HepG2 (cell line): ENCODE measurements at regions not wholly inside any gene's neighbourhood (a gene's known extent, or its start where the extent isn't known, plus 50 kb on each side); places are given as distances from the start of the nearest gene placed in this dataset.

Experiments used
- ISX ChIP-seq: sonication (generic); formaldehyde crosslinking; conservative IDR thresholded peaks from 2 replicates; pipeline ENCODE4 v1.5.0; 2020; ENCODE audit warnings: missing genetic modification reagents
- MYC ChIP-seq: sonication (generic); formaldehyde crosslinking; IDR thresholded peaks from 2 replicates; pipeline ENCODE4 v1.9.0; 2021; ENCODE audit warnings: missing genetic modification reagents, borderline replicate concordance
- PCBP2 ChIP-seq: fragments of 200-400 bp; formaldehyde crosslinking; optimal IDR thresholded peaks from 2 replicates; pipeline ENCODE3; 2018; ENCODE audit warnings: low read length, low read depth; ENCODE audit not compliant: poor library complexity, severe bottlenecking
- PLRG1 ChIP-seq: fragments of 450-650 bp; conservative IDR thresholded peaks from 2 replicates; pipeline ENCODE4 v1.6.1; 2016
- RARA ChIP-seq: IDR thresholded peaks from 2 replicates; pipeline ENCODE4 v1.6.1; 2016; ENCODE audit warnings: missing genetic modification reagents, missing compliant biosample characterization
- ZBTB38 ChIP-seq: sonication (generic); formaldehyde crosslinking; IDR thresholded peaks from 2 replicates; pipeline ENCODE4 v1.5.1; 2020; ENCODE audit warnings: mild to moderate bottlenecking, missing genetic modification reagents
- ZFP1 ChIP-seq: IDR thresholded peaks from 2 replicates; pipeline ENCODE4 v1.6.1; 2016
- ZNF230 ChIP-seq: sonication (generic); formaldehyde crosslinking; IDR thresholded peaks from 2 replicates; pipeline ENCODE4 v1.4.0; 2020; ENCODE audit warnings: mild to moderate bottlenecking, missing genetic modification reagents
- ZNF292 ChIP-seq: sonication (generic); formaldehyde crosslinking; IDR thresholded peaks from 2 replicates; pipeline ENCODE4 v1.8.1; 2022; ENCODE audit warnings: mild to moderate bottlenecking, low read depth, missing genetic modification reagents, borderline replicate concordance
- ZNF496 ChIP-seq: sonication (generic); formaldehyde crosslinking; IDR thresholded peaks from 2 replicates; pipeline ENCODE4 v1.8.1; 2023; ENCODE audit warnings: mild to moderate bottlenecking, moderate library complexity, missing genetic modification reagents; ENCODE audit not compliant: insufficient replicate concordance
- ZNF547 ChIP-seq: sonication (generic); formaldehyde crosslinking; IDR thresholded peaks from 2 replicates; pipeline ENCODE4 v1.5.1; 2020; ENCODE audit warnings: mild to moderate bottlenecking, missing genetic modification reagents
- TF ChIP-seq, protein P1 (sequence below): sonication (generic); formaldehyde crosslinking; IDR thresholded peaks from 2 replicates; pipeline ENCODE4 v1.8.1; 2023; ENCODE audit warnings: mild to moderate bottlenecking, missing genetic modification reagents
- TF ChIP-seq, protein P2 (sequence below): sonication (generic); formaldehyde crosslinking; IDR thresholded peaks from 2 replicates; pipeline ENCODE4 v1.5.0; 2020; ENCODE audit warnings: missing genetic modification reagents, mild to moderate bottlenecking, borderline replicate concordance
- TF ChIP-seq, protein P3 (sequence below): sonication (generic); formaldehyde crosslinking; conservative IDR thresholded peaks from 2 replicates; pipeline ENCODE4 v1.4.0; 2020; ENCODE audit warnings: missing genetic modification reagents
- TF ChIP-seq, protein P4 (sequence below): sonication (generic); formaldehyde crosslinking; conservative IDR thresholded peaks from 2 replicates; pipeline ENCODE4 v1.4.0; 2020; ENCODE audit warnings: mild to moderate bottlenecking, missing genetic modification reagents, moderate library complexity

DNA sequence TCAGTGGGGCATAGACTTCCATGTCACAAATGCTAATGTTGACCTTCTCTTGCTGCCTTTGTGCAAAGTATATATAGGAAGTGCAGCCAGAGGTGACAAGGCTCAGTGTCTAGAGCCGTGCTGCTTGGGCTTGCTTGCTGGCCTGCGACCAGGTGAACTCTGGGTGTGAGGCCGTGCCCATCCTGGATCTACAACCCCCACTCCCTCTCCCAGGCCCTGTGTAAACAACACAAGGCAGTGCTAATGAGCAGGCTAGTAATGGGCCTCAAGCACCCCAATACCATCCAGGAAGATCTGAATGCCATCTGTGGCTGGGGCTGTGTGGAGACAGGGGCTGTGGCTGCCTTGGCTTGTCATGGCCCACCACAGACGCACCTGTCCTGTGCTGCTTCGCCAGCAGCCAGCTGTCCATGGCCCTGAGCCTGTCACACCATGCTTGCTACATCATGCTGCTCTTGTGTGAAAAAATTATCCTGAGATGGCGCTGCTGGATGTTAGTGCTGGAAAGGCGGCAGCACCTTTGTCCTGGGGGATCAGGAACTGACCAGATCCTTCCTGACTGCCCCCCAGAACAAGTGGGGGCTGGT lies 107.6 kb upstream of the ZNF92 start (continued):
- TF ChIP-seq, protein P1, sequence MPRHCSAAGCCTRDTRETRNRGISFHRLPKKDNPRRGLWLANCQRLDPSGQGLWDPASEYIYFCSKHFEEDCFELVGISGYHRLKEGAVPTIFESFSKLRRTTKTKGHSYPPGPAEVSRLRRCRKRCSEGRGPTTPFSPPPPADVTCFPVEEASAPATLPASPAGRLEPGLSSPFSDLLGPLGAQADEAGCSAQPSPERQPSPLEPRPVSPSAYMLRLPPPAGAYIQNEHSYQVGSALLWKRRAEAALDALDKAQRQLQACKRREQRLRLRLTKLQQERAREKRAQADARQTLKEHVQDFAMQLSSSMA (CRISPR knock-in tag), result no peak
- TF ChIP-seq ZNF292 (CRISPR knock-in tag) (peak; percentile 61; the same call in 1 of the 2 replicates), PCBP2 (no peak), ZFP1 (CRISPR knock-in tag) (no peak), PLRG1 (no peak), ZNF496 (CRISPR knock-in tag) (no peak), ZBTB38 (no peak), ISX (CRISPR knock-in tag) (no peak), ZNF230 (CRISPR knock-in tag) (no peak), MYC (CRISPR knock-in tag) (no peak), ZNF547 (CRISPR knock-in tag) (0 out of 2 replicates have a peak, but pooled peaks have one; percentile 19), RARA (peak; percentile 14; the same call in 1 of the 2 replicates)
- TF ChIP-seq, protein P2, sequence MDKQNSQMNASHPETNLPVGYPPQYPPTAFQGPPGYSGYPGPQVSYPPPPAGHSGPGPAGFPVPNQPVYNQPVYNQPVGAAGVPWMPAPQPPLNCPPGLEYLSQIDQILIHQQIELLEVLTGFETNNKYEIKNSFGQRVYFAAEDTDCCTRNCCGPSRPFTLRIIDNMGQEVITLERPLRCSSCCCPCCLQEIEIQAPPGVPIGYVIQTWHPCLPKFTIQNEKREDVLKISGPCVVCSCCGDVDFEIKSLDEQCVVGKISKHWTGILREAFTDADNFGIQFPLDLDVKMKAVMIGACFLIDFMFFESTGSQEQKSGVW (CRISPR knock-in tag), result no peak
- TF ChIP-seq, protein P3, sequence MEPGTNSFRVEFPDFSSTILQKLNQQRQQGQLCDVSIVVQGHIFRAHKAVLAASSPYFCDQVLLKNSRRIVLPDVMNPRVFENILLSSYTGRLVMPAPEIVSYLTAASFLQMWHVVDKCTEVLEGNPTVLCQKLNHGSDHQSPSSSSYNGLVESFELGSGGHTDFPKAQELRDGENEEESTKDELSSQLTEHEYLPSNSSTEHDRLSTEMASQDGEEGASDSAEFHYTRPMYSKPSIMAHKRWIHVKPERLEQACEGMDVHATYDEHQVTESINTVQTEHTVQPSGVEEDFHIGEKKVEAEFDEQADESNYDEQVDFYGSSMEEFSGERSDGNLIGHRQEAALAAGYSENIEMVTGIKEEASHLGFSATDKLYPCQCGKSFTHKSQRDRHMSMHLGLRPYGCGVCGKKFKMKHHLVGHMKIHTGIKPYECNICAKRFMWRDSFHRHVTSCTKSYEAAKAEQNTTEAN (CRISPR knock-in tag), result no peak
- TF ChIP-seq, protein P4, sequence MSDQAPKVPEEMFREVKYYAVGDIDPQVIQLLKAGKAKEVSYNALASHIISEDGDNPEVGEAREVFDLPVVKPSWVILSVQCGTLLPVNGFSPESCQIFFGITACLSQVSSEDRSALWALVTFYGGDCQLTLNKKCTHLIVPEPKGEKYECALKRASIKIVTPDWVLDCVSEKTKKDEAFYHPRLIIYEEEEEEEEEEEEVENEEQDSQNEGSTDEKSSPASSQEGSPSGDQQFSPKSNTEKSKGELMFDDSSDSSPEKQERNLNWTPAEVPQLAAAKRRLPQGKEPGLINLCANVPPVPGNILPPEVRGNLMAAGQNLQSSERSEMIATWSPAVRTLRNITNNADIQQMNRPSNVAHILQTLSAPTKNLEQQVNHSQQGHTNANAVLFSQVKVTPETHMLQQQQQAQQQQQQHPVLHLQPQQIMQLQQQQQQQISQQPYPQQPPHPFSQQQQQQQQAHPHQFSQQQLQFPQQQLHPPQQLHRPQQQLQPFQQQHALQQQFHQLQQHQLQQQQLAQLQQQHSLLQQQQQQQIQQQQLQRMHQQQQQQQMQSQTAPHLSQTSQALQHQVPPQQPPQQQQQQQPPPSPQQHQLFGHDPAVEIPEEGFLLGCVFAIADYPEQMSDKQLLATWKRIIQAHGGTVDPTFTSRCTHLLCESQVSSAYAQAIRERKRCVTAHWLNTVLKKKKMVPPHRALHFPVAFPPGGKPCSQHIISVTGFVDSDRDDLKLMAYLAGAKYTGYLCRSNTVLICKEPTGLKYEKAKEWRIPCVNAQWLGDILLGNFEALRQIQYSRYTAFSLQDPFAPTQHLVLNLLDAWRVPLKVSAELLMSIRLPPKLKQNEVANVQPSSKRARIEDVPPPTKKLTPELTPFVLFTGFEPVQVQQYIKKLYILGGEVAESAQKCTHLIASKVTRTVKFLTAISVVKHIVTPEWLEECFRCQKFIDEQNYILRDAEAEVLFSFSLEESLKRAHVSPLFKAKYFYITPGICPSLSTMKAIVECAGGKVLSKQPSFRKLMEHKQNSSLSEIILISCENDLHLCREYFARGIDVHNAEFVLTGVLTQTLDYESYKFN (CRISPR knock-in tag), result 0 out of 2 replicates have a peak, but pooled peaks have one; percentile 28
